SU-DHL-6 (cell line): ENCODE measurements at regions not wholly inside any gene's neighbourhood (a gene's known extent, or its start where the extent isn't known, plus 50 kb on each side); places are given as distances from the start of the nearest gene placed in this dataset.

Experiments
- CTCF ChIP-seq: fragments of 200-600 bp; sonication (generic); IDR thresholded peaks from one replicate; pipeline ENCODE4 v1.5.1; 2017; ENCODE audit warnings: antibody characterized with exemption, mild to moderate bottlenecking, low read length, moderate library complexity; ENCODE audit not compliant: insufficient read depth, poor library complexity, severe bottlenecking
- EZH2phosphoT487 ChIP-seq: fragments of 200-600 bp; sonication (generic), shearing (Covaris generic); conservative IDR thresholded peaks from 2 replicates; pipeline ENCODE4 v1.6.1; 2018; ENCODE audit warnings: mild to moderate bottlenecking, antibody characterized with exemption, low read length, moderate library complexity, mixed read lengths

- TF ChIP-seq CTCF = no peak
- TF ChIP-seq EZH2phosphoT487 = no peak
These were observed 122.9 kb upstream of the ZEB2 start for GRCh38 chr2:144642856-144643255.
